SHP77 treated with DMSO at 0.1 percent for 48 hours (cell line): ENCODE measurements at regions not wholly inside any gene's neighbourhood (a gene's known extent, or its start where the extent isn't known, plus 50 kb on each side); places are given as distances from the start of the nearest gene placed in this dataset.

Experiments
- DNase-seq: peaks from one replicate; lab custom pipeline; 2025; lab: John Stamatoyannopoulos, UW

DNA sequence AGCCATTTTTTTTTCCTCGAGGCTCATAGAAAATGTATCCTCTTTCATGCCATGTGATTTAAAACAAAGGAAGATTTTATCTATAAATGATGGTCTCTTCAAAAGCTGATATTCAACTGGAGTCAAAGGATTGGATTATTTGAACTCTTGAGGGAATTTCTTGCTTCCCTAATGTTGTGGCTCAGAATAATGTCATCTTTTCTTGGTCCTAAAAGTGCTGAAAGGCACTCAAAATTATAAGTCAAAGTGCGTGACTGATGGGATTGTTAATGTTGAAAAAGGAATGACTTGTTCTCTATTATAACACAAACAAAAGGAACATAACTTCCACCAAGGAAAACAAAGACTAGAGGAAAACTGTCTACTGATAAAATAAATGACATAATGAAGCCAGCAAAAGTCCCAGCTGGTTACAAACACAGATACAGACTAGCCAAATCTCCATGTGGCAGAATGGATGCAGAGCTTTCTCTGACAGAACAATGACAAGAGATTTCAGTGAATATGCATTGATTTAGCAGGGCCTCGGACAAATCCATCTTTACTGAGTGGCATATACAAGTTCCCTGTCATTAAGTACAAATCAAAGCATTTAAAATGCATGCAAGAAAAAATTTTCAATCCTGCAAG is 552.6 kb downstream of the GBA3 start:
- no peak for DNase-seq

GRCh38 chr4:23242962-23243361 is 550.2 kb downstream of the GBA3 start:
- no peak for DNase-seq

DNA sequence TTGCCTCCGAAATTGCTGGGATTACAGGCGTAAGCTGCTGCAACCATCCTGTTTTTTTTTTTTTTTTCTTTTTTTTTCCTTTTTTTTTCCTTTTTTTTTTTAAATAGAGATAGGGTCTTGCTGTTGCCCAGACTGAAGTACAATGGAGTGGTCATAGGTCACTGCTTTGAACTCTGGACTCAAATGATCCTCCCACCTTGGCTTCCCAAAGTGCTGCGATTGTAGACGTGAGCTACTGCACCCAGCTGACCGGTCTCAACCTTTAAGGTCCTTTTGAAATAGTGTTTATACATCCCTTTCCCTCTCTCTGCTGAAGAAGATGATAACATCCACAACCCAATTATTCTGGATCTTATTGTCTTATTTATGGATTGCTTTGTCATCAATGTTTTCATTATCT is 548.7 kb downstream of the GBA3 start:
- no peak for DNase-seq

GRCh38 chr4:23238848-23239247 is 546.1 kb downstream of the GBA3 start:
- DNase-seq: no peak

DNA sequence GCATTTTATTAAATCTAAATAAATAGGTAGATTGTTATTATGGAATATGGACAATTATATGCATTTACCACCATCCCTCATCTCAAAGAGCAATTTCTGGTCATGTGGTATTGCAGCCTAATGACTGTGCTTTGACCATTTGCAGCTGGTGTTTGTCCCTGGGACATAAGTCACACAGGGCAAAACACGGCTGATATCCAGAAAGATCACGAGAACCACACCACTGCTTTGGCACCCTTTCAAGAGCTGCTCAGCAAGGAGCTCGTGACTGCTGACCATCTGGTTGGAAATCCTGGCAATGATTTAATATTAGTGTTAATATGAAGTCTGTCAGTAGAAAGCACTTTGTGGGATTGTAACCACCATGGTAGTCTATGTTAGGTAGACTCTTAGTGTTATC is 545.0 kb downstream of the GBA3 start:
- no peak for DNase-seq

GRCh38 chr4:23235628-23236390 is 543.1 kb downstream of the GBA3 start:
- DNase-seq: no peak

DNA sequence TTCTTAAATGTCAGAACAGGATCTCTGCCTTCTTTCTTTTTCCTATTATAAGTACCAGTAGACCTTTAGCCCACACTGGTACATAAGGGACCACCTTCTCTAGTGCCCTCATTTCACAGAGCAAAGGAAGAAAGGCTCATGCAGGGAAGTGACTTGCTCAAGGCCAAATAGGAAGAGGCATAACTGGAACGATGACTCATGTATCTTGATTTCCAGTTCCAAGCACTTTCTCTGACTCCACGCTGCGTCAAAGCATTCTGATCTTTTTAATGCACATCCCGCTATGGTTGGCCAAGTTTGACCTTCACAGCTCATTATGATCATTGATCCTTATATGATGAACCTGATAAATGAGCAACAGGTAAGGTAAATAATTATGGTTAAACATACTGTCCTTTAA is 542.0 kb downstream of the GBA3 start:
- DNase-seq: no peak

DNA sequence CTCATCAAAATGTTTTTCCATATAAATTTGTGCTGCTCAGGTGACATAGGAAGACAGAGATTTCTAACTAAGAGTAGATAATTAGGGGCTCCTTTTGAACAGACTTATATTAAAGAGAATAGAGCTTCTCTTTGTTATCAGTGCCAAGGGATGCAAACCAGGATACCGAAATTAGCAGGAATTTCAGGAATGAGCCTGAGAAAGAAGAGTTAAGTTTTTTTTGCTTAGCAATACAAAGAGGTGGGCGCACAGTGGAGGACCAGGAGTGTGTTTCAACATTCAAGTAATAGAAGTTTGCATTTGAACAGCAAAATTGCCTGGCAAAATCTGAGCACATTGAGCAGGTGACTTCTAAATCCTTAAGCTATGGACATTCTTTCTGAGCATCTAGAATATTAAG is 541.3 kb downstream of the GBA3 start:
- DNase-seq: no peak

GRCh38 chr4:23233596-23233995 is 540.9 kb downstream of the GBA3 start:
- DNase-seq: no peak

GRCh38 chr4:23232987-23233386 is 540.2 kb downstream of the GBA3 start:
- no peak for DNase-seq

DNA sequence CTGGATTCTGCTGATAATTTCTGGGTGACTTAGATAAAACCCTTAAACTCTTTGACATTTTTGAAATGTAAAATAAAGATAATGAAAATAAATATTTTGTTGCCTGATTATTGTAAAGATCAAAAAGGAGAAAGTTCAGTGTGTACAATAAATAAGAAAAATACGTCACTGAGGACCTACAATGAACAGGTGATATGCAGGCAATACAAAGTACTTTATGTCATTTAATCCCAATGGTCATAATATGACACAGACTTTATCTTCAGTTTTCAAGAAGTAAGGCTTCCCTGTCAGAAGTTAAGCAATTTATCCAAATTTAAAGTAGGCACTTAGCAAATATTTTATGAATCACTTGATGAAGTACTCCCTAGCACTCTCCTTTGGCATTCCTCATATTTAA is 532.8 kb downstream of the GBA3 start:
- DNase-seq: no peak

- no peak for DNase-seq
These were observed 532.1 kb downstream of the GBA3 start for GRCh38 chr4:23224684-23225420.

DNA sequence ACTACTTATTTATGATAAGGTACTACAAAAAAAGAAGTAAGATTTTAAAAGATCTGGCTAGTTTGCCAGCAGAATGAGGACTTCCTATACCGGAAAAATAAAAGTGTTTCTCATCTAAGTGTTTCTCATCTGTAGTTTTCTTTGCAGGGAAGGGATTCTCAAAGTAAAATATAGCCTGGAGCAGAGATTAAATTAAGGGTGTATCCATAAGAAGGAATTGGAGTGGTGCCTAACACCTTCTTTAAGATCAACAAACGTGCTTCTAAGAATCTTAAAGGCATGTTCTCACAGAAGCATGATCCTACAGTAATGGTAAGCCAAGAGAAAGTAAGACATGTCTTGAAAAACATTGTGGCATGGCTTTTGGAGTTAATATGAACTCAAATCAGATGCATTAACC is 528.2 kb downstream of the GBA3 start:
- no peak for DNase-seq

DNA sequence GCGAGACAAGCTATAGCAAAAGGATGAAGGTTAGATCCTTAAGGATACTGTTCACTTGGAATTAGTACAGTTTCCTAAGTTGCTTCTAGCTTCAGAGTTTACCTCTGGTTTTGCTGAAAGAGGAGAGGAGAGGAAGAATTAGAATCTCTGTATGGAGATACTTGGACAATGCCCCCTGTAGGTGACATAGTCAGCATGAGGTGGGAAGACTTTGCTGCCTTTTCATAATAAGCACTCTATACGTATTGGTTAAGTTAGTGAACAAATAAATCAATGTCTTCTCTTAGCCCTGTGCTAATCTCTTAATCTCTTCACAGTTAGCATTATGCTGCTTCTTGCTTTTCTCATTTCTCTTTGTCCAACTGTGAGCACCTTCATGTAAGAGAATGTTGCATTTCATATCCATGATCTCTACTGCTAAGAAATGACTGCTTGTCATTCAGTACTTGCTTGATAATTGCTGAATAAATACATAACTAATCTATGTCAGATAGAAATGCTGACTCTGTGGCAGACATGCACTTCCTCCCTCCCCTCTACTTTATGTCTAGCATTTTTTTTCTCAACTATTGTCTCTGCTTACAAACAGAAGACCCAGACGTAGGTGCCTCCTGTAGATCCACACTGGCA is 527.2 kb downstream of the GBA3 start:
- no peak for DNase-seq

GRCh38 chr4:23213198-23213597 is 520.5 kb downstream of the GBA3 start:
- no peak for DNase-seq

DNA sequence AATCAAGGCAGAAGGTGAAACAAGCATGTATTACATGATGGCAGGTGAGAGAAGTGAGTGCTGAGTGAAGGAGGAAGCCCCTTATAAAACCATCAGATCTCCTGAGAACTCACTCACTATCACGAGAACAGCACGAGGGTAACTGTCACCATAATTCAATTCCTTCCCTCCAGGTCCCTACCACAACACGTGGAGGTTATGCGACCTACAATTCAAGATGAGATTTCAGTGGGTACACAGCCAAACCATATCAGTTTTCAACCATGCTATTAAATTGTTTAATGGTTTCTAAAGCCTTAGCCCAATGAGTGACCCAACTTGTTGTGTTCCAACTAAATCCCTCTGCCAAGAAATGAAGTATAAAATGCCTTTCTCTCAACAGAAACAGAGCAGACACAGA is 519.8 kb downstream of the GBA3 start:
- DNase-seq: no peak

GRCh38 chr4:23207059-23207458 is 514.3 kb downstream of the GBA3 start:
- no peak for DNase-seq

DNA sequence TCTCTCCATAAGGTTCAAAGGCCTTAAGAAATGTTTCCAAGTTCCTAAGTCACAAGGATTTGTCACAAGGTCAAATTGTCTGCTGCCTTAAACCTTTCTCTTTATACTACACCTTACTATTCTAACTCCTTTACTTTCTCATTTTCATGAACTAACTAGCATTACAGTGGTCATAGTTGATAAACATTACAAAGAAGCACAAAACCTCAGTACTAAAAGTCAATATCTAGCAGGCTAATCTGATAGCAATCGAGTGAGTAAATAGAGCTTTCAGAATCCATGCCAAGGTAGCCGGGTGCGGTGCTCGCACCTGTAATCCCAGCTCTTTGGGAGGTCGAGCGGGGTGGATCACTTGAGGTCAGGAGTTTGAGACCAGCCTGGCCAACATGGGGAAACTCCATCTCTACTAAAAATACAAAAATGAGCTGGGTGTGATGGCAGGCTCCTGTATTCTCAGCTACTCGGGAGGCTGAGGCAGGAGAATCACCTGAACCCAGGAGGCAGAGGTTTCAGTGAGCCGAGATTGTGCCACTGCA is 510.0 kb downstream of the GBA3 start:
- no peak for DNase-seq

- DNase-seq: no peak
These were observed 502.0 kb downstream of the GBA3 start for GRCh38 chr4:23194751-23195150.

DNA sequence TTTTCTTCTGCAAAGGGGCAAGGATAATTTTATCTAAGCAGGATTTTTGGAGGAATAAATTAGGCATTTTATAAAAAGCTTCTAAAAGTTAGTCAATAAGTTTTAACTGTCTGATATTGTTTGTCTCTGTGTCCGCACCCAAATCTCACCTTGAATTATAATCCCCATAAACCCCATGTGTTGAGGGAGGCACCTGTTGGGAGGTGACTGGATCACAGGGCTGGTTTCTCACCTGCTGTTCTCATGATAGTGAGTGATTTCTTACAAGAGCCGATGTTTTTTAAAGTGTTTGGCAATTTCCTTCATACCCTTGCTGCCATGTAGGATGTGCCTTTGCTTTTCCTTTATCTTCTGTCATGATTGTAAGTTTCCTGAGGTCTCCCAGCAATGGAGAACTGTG is 481.4 kb downstream of the GBA3 start:
- no peak for DNase-seq

DNA sequence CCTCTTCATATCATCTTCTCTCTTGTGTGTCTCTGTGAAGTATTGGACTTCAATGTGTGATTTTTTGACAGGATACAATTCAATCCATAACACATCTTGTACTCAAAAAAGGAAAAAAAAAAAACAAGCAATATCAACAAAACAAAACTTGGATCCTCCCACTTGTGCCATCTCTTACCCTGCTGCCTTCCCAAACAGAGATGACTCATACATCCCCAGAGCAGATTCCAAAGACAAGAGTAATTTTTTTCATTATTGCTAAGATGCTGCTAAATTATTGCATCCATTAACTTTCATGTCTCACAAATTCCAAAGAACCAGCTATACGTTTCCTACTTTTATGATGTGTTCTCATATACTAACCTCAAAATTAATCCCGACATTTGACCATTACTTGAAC is 479.2 kb downstream of the GBA3 start:
- DNase-seq: no peak

DNA sequence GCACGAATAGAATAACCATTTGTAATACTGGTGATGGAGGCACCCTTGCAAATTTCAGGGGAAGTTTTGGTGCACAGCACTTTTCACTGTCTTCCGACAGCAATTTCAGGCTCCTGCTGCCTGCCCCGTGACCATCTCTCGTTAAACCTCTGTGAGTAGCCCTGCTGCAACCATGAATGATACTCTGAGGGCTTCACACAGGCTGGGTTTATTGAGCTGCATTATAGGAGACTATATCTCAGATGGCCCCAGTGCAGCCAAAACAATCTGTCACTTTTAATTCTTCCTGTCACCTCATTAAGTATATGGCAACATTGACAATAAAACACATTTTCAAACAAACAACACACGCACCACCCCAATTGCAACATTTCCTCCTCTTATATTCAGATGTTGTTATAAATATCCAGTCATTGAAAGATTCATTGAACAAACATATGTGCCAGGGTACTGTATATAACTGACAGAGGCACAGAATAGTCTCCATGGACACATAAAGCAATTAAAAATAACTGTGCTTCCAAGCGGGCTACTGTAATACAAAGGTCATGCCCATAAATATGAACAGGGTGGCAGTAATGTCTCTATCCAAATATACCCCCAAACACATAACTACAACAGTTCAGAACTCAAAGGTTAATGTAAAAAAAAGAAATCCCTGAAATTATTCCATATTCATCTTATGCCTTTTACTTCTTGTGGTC is 477.0 kb downstream of the GBA3 start:
- DNase-seq: no peak
